Right lobe of liver (tissue), 6 donors: ENCODE measurements at regions not wholly inside any gene's neighbourhood (a gene's known extent, or its start where the extent isn't known, plus 50 kb on each side); places are given as distances from the start of the nearest gene placed in this dataset.
"Not testable (repeated sequence)": the region's sequence is repeated elsewhere in the genome, so short reads cannot be mapped to it uniquely, and the experiment has no call there.

ENCODE experiments used
- ATAC-seq, 4 donors: fragments of 200-7000 bp; cut with Tn5 transposase; one replicate each; pipeline ENCODE4 v1.9.1; 2020; ENCODE audit warnings: mild to moderate bottlenecking in 4 of 4, moderate library complexity in 4 of 4
- DNase-seq, 3 donors: peaks; one replicate each; pipeline ENCODE4 v3.0.0-alpha.2; 2020
- H3K27ac ChIP-seq, 3 donors: fragments of 200-600 bp; one replicate each; pipeline ENCODE4 v1.8.0; 2022
- H3K27me3 ChIP-seq, 2 donors: fragments of 200-600 bp; one replicate each; pipeline ENCODE4 v1.8.0; 2022
- H3K36me3 ChIP-seq, 4 donors: fragments of 200-600 bp; sonication (generic) in 1 of 4; one replicate each; pipeline versions ENCODE4 v1.5.1 to v1.8.0; 2017 to 2022; ENCODE audit warnings: control low read depth in 1 of 4
- H3K4me1 ChIP-seq, 4 donors: fragments of 200-600 bp; sonication (generic) in 1 of 4; one replicate each; pipeline versions ENCODE4 v1.5.1 to v1.8.0; 2017 to 2022; ENCODE audit warnings: control low read depth in 1 of 4
- H3K4me3 ChIP-seq, 3 donors: fragments of 200-600 bp; one replicate each; pipeline ENCODE4 v1.8.0; 2022
- H3K9me3 ChIP-seq, 4 donors: fragments of 200-600 bp; sonication (generic) in 1 of 4; one replicate each; pipeline versions ENCODE4 v1.5.1 to v1.8.0; 2017 to 2022; ENCODE audit warnings: control low read depth in 1 of 4
- CTCF ChIP-seq, 4 donors: fragments of 200-600 bp in 3 of 4; fragments of 450-650 bp in 1 of 4; IDR thresholded peaks; one replicate each; pipeline versions ENCODE4 v1.5.1 to v1.8.0; 2016 to 2022; ENCODE audit warnings: antibody characterized with exemption in 4 of 4, mild to moderate bottlenecking in 2 of 4
- POLR2A ChIP-seq: fragments of 450-650 bp; IDR thresholded peaks from one replicate; pipeline ENCODE4 v1.6.1; 2017; ENCODE audit warnings: antibody characterized with exemption, mild to moderate bottlenecking
- WGBS: methylation state at CpG from one replicate; pipeline ENCODE4 v1.1.6; 2018; ENCODE audit warnings: low coverage, low lambda C conversion rate; ENCODE audit not compliant: insufficient coverage; ENCODE audit errors: missing lambda C conversion rate; 5-methylcytosine and 5-hydroxymethylcytosine counted together
- intact Hi-C, 2 donors: fragments of 100-400 bp; cut with DNase I; formaldehyde crosslinking; loops; one replicate each; pipeline versions ENCODE4 v1.11.2 to v1.14.1; 2022
- donor health status: DM: no; HTN: yes; CAD: no.
- donor health status: DM: no; HTN: no; CAD: no.
- donor health status: DM: no; HTN: no; CAD: no.
- donor health status: DM: no; HTN: yes; CAD: no.
- donor health status: DM: no; HTN: yes; CAD: no.

- Histone ChIP-seq H3K27ac (no peak overlapping the region), H3K27me3 (no peaks in the 10 kb centered on the region), H3K9me3 (peaks cover 0 to 5% (median 0%) of the 10 kb centered on the region in 4 donors), H3K36me3 (no peaks in the 10 kb centered on the region), H3K4me1 (no peaks in the 10 kb centered on the region), H3K4me3 (no peak overlapping the region)
- 18% methylated on average over 2 of the region's 2 CpGs for WGBS
- DNase-seq, result no peak
- no peak for TF ChIP-seq POLR2A
- no peak for TF ChIP-seq CTCF (IDR thresholded peaks at IDR 0.05)
- ATAC-seq, result no peak
- intact Hi-C loops, result no loop called here
These were observed 125.9 kb upstream of the SHH start for GRCh38 chr7:155938129-155938528.

- Histone ChIP-seq H3K27ac (no peak overlapping the region), H3K4me1 (no peaks in the 10 kb centered on the region), H3K9me3 (peaks cover 0 to 5% (median 0%) of the 10 kb centered on the region in 4 donors), H3K36me3 (no peaks in the 10 kb centered on the region), H3K27me3 (no peaks in the 10 kb centered on the region), H3K4me3 (no peak overlapping the region)
- no peak for TF ChIP-seq CTCF (IDR thresholded peaks at IDR 0.05)
- no peak for TF ChIP-seq POLR2A
- no peak for DNase-seq
- intact Hi-C loops, result no loop called here
- WGBS, result 40% methylated on average over 2 of the region's 5 CpGs
- no peak for ATAC-seq
These were observed 123.5 kb upstream of the SHH start for GRCh38 chr7:155935726-155936125.

- ATAC-seq (no peak), DNase-seq (no peak)
- TF ChIP-seq POLR2A (no peak), CTCF (IDR thresholded peaks at IDR 0.05) (no peak)
- Histone ChIP-seq H3K36me3 (no peaks in the 10 kb centered on the region), H3K4me3 (no peak overlapping the region), H3K27me3 (no peaks in the 10 kb centered on the region), H3K9me3 (peaks cover 0 to 5% (median 0%) of the 10 kb centered on the region in 4 donors), H3K27ac (no peak overlapping the region), H3K4me1 (no peaks in the 10 kb centered on the region)
- 68% methylated on average over 3 of the region's 3 CpGs for WGBS
- intact Hi-C loops, result no loop called here
These were observed 122.8 kb upstream of the SHH start for GRCh38 chr7:155935005-155935557.

GRCh38 chr7:155932324-155932723 lies 120.1 kb upstream of the SHH start:
- ATAC-seq, intact Hi-C loops, H3K4me1 ChIP-seq, H3K4me3 ChIP-seq, DNase-seq, H3K9me3 ChIP-seq, H3K27ac ChIP-seq, H3K27me3 ChIP-seq, H3K36me3 ChIP-seq: not testable (repeated sequence)
- WGBS, result 62% methylated on average over 6 of the region's 10 CpGs

- Histone ChIP-seq H3K9me3 (no peaks in the 10 kb centered on the region), H3K4me3 (no peak overlapping the region), H3K27me3 (no peaks in the 10 kb centered on the region), H3K36me3 (no peaks in the 10 kb centered on the region), H3K4me1 (no peaks in the 10 kb centered on the region), H3K27ac (no peak overlapping the region)
- DNase-seq (no peak), ATAC-seq (no peak)
- intact Hi-C loops, result no loop called here
- no peak for TF ChIP-seq CTCF (IDR thresholded peaks at IDR 0.05)
- no peak for TF ChIP-seq POLR2A
- 48% methylated on average over 8 of the region's 24 CpGs for WGBS
These were observed 119.3 kb upstream of the SHH start for GRCh38 chr7:155931396-155932085.
